KMS-11 (cell line): ENCODE measurements at regions not wholly inside any gene's neighbourhood (a gene's known extent, or its start where the extent isn't known, plus 50 kb on each side); places are given as distances from the start of the nearest gene placed in this dataset.

ENCODE experiments used
- H2AFZ ChIP-seq: fragments of 200-600 bp; sonication (generic); 2 replicates; pipeline ENCODE4 v1.6.1; 2016; ENCODE audit warnings: antibody characterized with exemption, mixed run types, low read depth
- H3K27ac ChIP-seq: fragments of 200-600 bp; sonication (generic); 2 replicates; pipeline ENCODE4 v1.6.1; 2016; ENCODE audit warnings: mild to moderate bottlenecking, mixed run types
- H3K27me3 ChIP-seq: fragments of 200-600 bp; sonication (generic); 2 replicates; pipeline ENCODE4 v1.6.1; 2017; ENCODE audit warnings: mild to moderate bottlenecking, low read depth, mixed run types, moderate library complexity; ENCODE audit not compliant: insufficient read depth
- H3K36me3 ChIP-seq: fragments of 200-600 bp; sonication (generic); 2 replicates; pipeline ENCODE4 v1.6.1; 2017; ENCODE audit warnings: mild to moderate bottlenecking, mixed run types; ENCODE audit not compliant: insufficient read depth
- H3K4me1 ChIP-seq: fragments of 200-600 bp; sonication (generic); 2 replicates; pipeline ENCODE4 v1.6.1; 2016; ENCODE audit warnings: mild to moderate bottlenecking, low read depth, mixed run types; ENCODE audit not compliant: poor library complexity, severe bottlenecking
- H3K4me2 ChIP-seq: fragments of 200-600 bp; sonication (generic); 2 replicates; pipeline ENCODE4 v1.7.0; 2016; ENCODE audit warnings: mild to moderate bottlenecking, mixed run types
- H3K4me3 ChIP-seq: fragments of 200-600 bp; sonication (generic); IDR thresholded peaks from 2 replicates; pipeline ENCODE4 v1.6.1; 2017; ENCODE audit warnings: low read depth, low read length, mixed read lengths; ENCODE audit not compliant: insufficient read depth
- H3K79me2 ChIP-seq: fragments of 200-600 bp; sonication (generic); 2 replicates; pipeline ENCODE4 v1.6.1; 2016; ENCODE audit warnings: low read depth, mixed run types; ENCODE audit not compliant: insufficient read depth
- H3K9ac ChIP-seq: fragments of 200-600 bp; sonication (generic); 2 replicates; pipeline ENCODE4 v1.6.1; 2016; ENCODE audit warnings: mild to moderate bottlenecking, mixed run types
- H4K20me1 ChIP-seq: fragments of 200-600 bp; sonication (generic); 2 replicates; pipeline ENCODE4 v1.6.1; 2016; ENCODE audit warnings: mild to moderate bottlenecking, mixed run types; ENCODE audit not compliant: insufficient read depth
- TF ChIP-seq, protein P1 (sequence below): fragments of 200-600 bp; sonication (generic); conservative IDR thresholded peaks from 2 replicates; pipeline ENCODE4 v1.6.1; 2017; ENCODE audit warnings: low read depth, mild to moderate bottlenecking, antibody characterized with exemption, low read length, moderate library complexity, mixed read lengths

DNA sequence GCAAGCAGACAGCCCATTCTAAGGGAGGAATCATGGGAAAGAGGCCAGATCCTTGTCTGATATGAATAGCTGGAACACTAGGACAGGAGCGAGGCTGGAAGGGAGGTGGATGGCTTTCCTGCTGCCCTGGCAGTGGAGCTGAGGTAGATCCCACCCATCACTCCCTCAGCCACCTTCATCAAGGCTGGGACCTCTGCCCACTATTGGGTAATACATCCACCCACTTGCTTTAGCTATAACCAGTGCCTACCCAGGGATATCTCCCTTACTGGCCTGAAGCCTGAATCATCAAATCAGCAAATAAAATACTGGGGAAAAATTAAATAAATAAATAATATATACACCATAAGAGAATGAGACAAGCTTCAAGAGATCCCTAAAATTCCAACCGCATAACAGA lies 183.2 kb upstream of the KYNU start:
- Histone ChIP-seq H3K4me3 (no peak overlapping the region), H3K36me3 (no peaks in the 10 kb centered on the region), H3K79me2 (no peaks in the 10 kb centered on the region), H3K27ac (no peak overlapping the region), H4K20me1 (no peaks in the 10 kb centered on the region), H3K4me1 (no peaks in the 10 kb centered on the region), H3K9ac (no peak overlapping the region), H3K4me2 (no peak overlapping the region), H2AFZ (no peak overlapping the region), H3K27me3 (no peaks in the 10 kb centered on the region)
- TF ChIP-seq, protein P1, sequence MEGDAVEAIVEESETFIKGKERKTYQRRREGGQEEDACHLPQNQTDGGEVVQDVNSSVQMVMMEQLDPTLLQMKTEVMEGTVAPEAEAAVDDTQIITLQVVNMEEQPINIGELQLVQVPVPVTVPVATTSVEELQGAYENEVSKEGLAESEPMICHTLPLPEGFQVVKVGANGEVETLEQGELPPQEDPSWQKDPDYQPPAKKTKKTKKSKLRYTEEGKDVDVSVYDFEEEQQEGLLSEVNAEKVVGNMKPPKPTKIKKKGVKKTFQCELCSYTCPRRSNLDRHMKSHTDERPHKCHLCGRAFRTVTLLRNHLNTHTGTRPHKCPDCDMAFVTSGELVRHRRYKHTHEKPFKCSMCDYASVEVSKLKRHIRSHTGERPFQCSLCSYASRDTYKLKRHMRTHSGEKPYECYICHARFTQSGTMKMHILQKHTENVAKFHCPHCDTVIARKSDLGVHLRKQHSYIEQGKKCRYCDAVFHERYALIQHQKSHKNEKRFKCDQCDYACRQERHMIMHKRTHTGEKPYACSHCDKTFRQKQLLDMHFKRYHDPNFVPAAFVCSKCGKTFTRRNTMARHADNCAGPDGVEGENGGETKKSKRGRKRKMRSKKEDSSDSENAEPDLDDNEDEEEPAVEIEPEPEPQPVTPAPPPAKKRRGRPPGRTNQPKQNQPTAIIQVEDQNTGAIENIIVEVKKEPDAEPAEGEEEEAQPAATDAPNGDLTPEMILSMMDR = no peak

DNA sequence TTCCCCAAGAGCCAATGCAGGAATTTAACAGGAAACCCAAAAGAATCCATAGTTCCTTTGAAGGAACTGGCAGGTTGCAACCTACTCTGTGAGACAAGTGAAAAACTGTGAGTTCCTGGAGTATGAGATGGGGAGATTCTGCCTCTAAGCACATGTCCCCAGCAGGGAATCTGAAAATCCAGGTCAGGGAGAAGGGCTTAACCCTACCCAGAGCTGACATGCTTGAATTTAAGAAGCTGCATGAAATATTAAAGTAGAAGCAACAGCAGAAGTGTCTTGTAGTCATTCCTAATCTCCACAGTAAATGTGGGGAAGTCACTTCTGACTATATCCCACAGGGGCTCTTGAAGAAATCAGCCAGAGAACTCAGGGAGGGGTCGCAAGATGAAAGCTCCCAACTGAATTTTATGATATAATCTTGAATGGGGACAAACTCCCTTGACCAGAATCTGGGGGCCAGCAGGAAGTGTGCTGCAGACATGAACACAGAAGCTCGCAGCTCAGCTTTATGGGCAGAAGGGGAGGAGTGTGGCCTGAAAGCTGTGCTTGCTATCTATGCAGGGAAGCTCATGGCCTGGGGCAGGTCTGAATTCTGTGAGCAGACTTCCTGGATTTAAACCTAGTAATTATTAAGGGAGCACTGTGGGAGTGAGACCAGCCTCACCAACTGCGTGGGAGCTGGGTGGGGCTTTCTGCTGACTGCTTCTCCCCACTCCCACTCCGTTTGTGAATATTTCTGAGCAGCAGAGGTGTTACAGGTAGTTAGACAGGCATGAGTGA lies 184.1 kb upstream of the KYNU start:
- Histone ChIP-seq H4K20me1 (no peaks in the 10 kb centered on the region), H3K27ac (no peak overlapping the region), H3K4me3 (no peak overlapping the region), H3K4me2 (no peak overlapping the region), H3K4me1 (no peaks in the 10 kb centered on the region), H3K79me2 (no peaks in the 10 kb centered on the region), H3K9ac (no peak overlapping the region), H3K27me3 (no peaks in the 10 kb centered on the region), H3K36me3 (no peaks in the 10 kb centered on the region), H2AFZ (no peak overlapping the region)
- TF ChIP-seq, protein P1 = no peak

DNA sequence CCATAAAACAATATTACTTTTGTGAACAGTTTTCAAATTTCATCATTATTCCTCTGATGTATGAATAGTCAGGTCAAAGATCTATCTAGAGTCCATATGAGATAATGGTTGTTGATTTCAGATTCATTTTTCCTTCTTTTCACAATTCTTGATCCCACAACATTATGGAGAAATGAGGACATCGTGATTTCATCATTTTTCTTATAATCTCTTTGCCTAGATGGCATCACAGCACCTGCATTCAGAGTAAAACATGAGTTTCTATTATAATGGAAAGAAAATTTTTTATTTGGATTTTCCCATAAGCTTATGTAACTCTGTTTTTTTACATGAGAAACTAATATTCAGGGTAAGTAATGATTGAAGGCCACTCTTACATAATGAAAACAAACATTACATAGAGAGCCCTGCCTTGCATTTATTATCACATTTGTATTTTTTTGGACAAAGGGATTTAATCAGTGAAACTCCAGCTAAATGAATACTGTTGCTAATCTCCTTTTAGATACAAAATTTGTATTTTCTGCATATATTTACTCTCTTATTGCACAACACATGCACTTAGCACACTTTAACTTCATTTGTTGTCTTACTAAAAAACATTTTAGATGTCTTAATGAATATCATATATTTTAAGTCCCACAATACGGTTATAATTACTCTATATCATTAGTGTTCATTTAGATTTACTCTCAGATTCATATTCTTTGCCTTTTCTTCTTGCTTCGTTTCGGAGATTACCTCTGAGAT lies 188.4 kb upstream of the KYNU start:
- H3K36me3 ChIP-seq = no peaks in the 10 kb centered on the region
- H3K79me2 ChIP-seq = no peaks in the 10 kb centered on the region
- no peak overlapping the region for H3K4me3 ChIP-seq
- no peak overlapping the region for H3K4me2 ChIP-seq
- H2AFZ ChIP-seq = no peak overlapping the region
- H3K9ac ChIP-seq = no peak overlapping the region
- H3K27ac ChIP-seq = no peak overlapping the region
- H3K4me1 ChIP-seq = no peaks in the 10 kb centered on the region
- H4K20me1 ChIP-seq = no peaks in the 10 kb centered on the region
- TF ChIP-seq, protein P1 = no peak
- H3K27me3 ChIP-seq = no peaks in the 10 kb centered on the region

DNA sequence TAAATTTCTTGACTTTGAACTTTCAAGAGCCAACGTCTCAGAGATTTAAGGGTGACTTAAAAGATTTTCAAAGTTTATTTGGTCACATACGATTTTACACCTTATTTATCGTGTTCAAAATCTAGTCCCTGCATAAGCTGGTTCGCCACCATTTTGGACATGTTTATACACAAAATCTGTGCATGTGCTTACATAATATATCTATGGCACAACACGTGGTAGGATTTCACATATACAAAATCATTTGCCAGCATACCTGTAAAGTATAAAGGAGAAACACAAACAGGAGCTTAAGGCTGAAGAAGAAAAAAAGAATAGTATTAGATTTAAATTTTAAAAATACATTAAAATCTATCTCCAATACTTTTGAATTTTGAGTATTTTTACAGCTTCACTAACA lies 190.0 kb upstream of the KYNU start:
- H3K4me2 ChIP-seq = no peak overlapping the region
- H3K4me1 ChIP-seq = no peaks in the 10 kb centered on the region
- no peaks in the 10 kb centered on the region for H4K20me1 ChIP-seq
- H3K79me2 ChIP-seq = no peaks in the 10 kb centered on the region
- no peak overlapping the region for H2AFZ ChIP-seq
- no peak overlapping the region for H3K9ac ChIP-seq
- no peaks in the 10 kb centered on the region for H3K27me3 ChIP-seq
- TF ChIP-seq, protein P1 = no peak
- H3K4me3 ChIP-seq = no peak overlapping the region
- H3K36me3 ChIP-seq = no peaks in the 10 kb centered on the region
- H3K27ac ChIP-seq = no peak overlapping the region
